ENCODE measurements at regions not wholly inside any gene's neighbourhood (a gene's known extent, or its start where the extent isn't known, plus 50 kb on each side); places are given as distances from the start of the nearest gene placed in this dataset.

GRCh38 chr16:88309174-88309907 is 73.4 kb upstream of the ZNF469 start:
- TF ChIP-seq CTCF (IDR thresholded peaks at IDR 0.05) (no peak), POLR2A (IDR thresholded peaks at IDR 0.05) (no peak)
